H9 (cell line): ENCODE measurements at regions not wholly inside any gene's neighbourhood (a gene's known extent, or its start where the extent isn't known, plus 50 kb on each side); places are given as distances from the start of the nearest gene placed in this dataset.

Experiments used
- DNase-seq: peaks from one replicate; pipeline ENCODE4 v3.0.0-alpha.2; 2017
- H2AFZ ChIP-seq: one replicate; pipeline ENCODE4 v1.6.1; 2013; ENCODE audit warnings: mild to moderate bottlenecking, low read length, control low read depth, moderate library complexity
- H2AK5ac ChIP-seq: 2 replicates; pipeline ENCODE4 v1.6.1; 2013; ENCODE audit warnings: low read length, control low read depth, mixed read lengths; ENCODE audit not compliant: insufficient read length
- H2BK120ac ChIP-seq: one replicate; pipeline ENCODE4 v1.6.1; 2013; ENCODE audit warnings: low read depth, mild to moderate bottlenecking, low read length, control low read depth, inconsistent platforms; ENCODE audit not compliant: poor library complexity, severe bottlenecking
- H2BK12ac ChIP-seq: 2 replicates; pipeline ENCODE4 v1.6.1; 2013; ENCODE audit warnings: low read length, control low read depth, mixed read lengths, low read depth; ENCODE audit not compliant: insufficient read length
- H2BK15ac ChIP-seq: 2 replicates; pipeline ENCODE4 v1.6.1; 2013; ENCODE audit warnings: low read depth, low read length, control low read depth
- H2BK20ac ChIP-seq: one replicate; pipeline ENCODE4 v1.6.1; 2013; ENCODE audit warnings: low read depth, mild to moderate bottlenecking, low read length, control low read depth, inconsistent platforms; ENCODE audit not compliant: poor library complexity, severe bottlenecking
- H2BK5ac ChIP-seq: 2 replicates; pipeline ENCODE4 v1.6.1; 2013; ENCODE audit warnings: low read length, control low read depth, mixed read lengths; ENCODE audit not compliant: insufficient read length
- H3K14ac ChIP-seq: 2 replicates; pipeline ENCODE4 v1.6.1; 2013; ENCODE audit warnings: low read length, control low read depth; ENCODE audit not compliant: insufficient read depth
- H3K18ac ChIP-seq: 2 replicates; pipeline ENCODE4 v1.6.1; 2013; ENCODE audit warnings: low read depth, mild to moderate bottlenecking, mixed read lengths, low read length, control low read depth; ENCODE audit not compliant: insufficient read length
- H3K23ac ChIP-seq: 2 replicates; pipeline ENCODE4 v1.6.1; 2013; ENCODE audit warnings: low read length, control low read depth, mixed read lengths, low read depth; ENCODE audit not compliant: insufficient read length
- H3K23me2 ChIP-seq: 2 replicates; pipeline ENCODE4 v1.6.1; 2013; ENCODE audit warnings: low read depth, mild to moderate bottlenecking, mixed read lengths, low read length, control low read depth; ENCODE audit not compliant: insufficient read length, poor library complexity, severe bottlenecking
- H3K27ac ChIP-seq: 2 replicates; pipeline ENCODE4 v1.5.1; 2013; ENCODE audit warnings: low read length, control low read depth, mixed read lengths, low read depth; ENCODE audit not compliant: insufficient read length
- H3K27me3 ChIP-seq: 2 replicates; pipeline ENCODE4 v1.6.1; 2013; ENCODE audit warnings: low read length, control low read depth, inconsistent platforms; ENCODE audit not compliant: insufficient read depth
- H3K4ac ChIP-seq: 2 replicates; pipeline ENCODE4 v1.6.1; 2013; ENCODE audit warnings: low read depth, mild to moderate bottlenecking, control low read depth, inconsistent platforms, low read length, moderate library complexity
- H3K4me1 ChIP-seq: 2 replicates; pipeline ENCODE4 v1.6.1; 2013; ENCODE audit warnings: low read length, control low read depth, inconsistent platforms; ENCODE audit not compliant: insufficient read depth
- H3K4me2 ChIP-seq: 2 replicates; pipeline ENCODE4 v1.6.1; 2013; ENCODE audit warnings: low read length, control low read depth, mixed read lengths; ENCODE audit not compliant: insufficient read length, insufficient read depth
- H3K56ac ChIP-seq: 2 replicates; pipeline ENCODE4 v1.6.1; 2013; ENCODE audit warnings: low read depth, mild to moderate bottlenecking, mixed read lengths, low read length, control low read depth; ENCODE audit not compliant: insufficient read length
- H3K79me1 ChIP-seq: 2 replicates; pipeline ENCODE4 v1.6.1; 2013; ENCODE audit warnings: low read depth, mild to moderate bottlenecking, moderate library complexity, low read length, control low read depth, inconsistent platforms; ENCODE audit not compliant: insufficient read depth, poor library complexity, severe bottlenecking
- H3K79me2 ChIP-seq: 2 replicates; pipeline ENCODE4 v1.6.1; 2013; ENCODE audit warnings: low read length, control low read depth, inconsistent platforms; ENCODE audit not compliant: insufficient read depth
- H3K9ac ChIP-seq: 2 replicates; pipeline ENCODE4 v1.6.1; 2013; ENCODE audit warnings: low read length, control low read depth, mixed read lengths; ENCODE audit not compliant: insufficient read length; ENCODE audit errors: extremely low read depth
- H3K9me3 ChIP-seq: one replicate; pipeline ENCODE4 v1.6.1; 2013; ENCODE audit warnings: low read depth, low read length, inconsistent platforms; ENCODE audit not compliant: control insufficient read depth
- H3T11ph ChIP-seq: one replicate; pipeline ENCODE4 v1.6.1; 2013; ENCODE audit warnings: mild to moderate bottlenecking, low read length, control low read depth, inconsistent platforms
- H4K20me1 ChIP-seq: one replicate; pipeline ENCODE4 v1.6.1; 2013; ENCODE audit not compliant: control insufficient read depth, insufficient read length, insufficient read depth
- H4K5ac ChIP-seq: 2 replicates; pipeline ENCODE4 v1.6.1; 2013; ENCODE audit warnings: low read depth, mild to moderate bottlenecking, mixed read lengths, low read length, control low read depth; ENCODE audit not compliant: insufficient read length
- H4K8ac ChIP-seq: replicated peaks from 2 replicates; pipeline ENCODE4 v1.6.1; 2013; ENCODE audit warnings: low read length, control low read depth, mixed read lengths, low read depth; ENCODE audit not compliant: insufficient read length
- H4K91ac ChIP-seq: 2 replicates; pipeline ENCODE4 v1.6.1; 2013; ENCODE audit warnings: low read depth, mild to moderate bottlenecking, moderate library complexity, mixed read lengths, low read length, control low read depth; ENCODE audit not compliant: insufficient read length
- H3K27ac Mint-ChIP-seq, 3 experiments: 2 replicates in 2 of 3; 3 replicates in 1 of 3; pipeline ENCODE4 v1.8.0; 2020 to 2021; ENCODE audit warnings: mixed read lengths in 3 of 3, mild to moderate bottlenecking in 1 of 3, moderate library complexity in 1 of 3
- H3K27me3 Mint-ChIP-seq: 2 replicates; pipeline ENCODE4 v1.8.0; 2021; ENCODE audit warnings: low read depth, mild to moderate bottlenecking, moderate library complexity, mixed read lengths
- H3K36me3 Mint-ChIP-seq, 3 experiments: 2 replicates in 2 of 3; 3 replicates in 1 of 3; pipeline ENCODE4 v1.8.0; 2020 to 2021; ENCODE audit warnings: low read depth in 3 of 3, mixed read lengths in 3 of 3; ENCODE audit not compliant: insufficient read depth in 1 of 3
- H3K4me1 Mint-ChIP-seq, 2 experiments: 2 replicates each; pipeline ENCODE4 v1.8.0; 2020; ENCODE audit warnings: mixed read lengths in 2 of 2
- H3K4me3 Mint-ChIP-seq, 2 experiments: 2 replicates in 1 of 2; 3 replicates in 1 of 2; pipeline ENCODE4 v1.8.0; 2020 to 2021; ENCODE audit warnings: mild to moderate bottlenecking in 2 of 2, mixed read lengths in 2 of 2, moderate library complexity in 1 of 2
- H3K9me3 Mint-ChIP-seq, 2 experiments: 2 replicates in 1 of 2; 3 replicates in 1 of 2; pipeline ENCODE4 v1.8.0; 2020; ENCODE audit warnings: mild to moderate bottlenecking in 2 of 2, mixed read lengths in 2 of 2, moderate library complexity in 1 of 2
- CTCF ChIP-seq: fragments of 200-600 bp; sonication (generic); conservative IDR thresholded peaks from 3 replicates; pipeline ENCODE4 v1.8.0; 2021; ENCODE audit warnings: antibody characterized with exemption, mild to moderate bottlenecking
- WGBS: extraction: QIAGEN DNeasy Blood & Tissue Kit; methylation state at CpG from one replicate; pipeline ENCODE4 v1.1.7; 2013; ENCODE audit warnings: missing lambda C conversion rate, low lambda C conversion rate, mixed read lengths; ENCODE audit not compliant: insufficient read length; ENCODE audit errors: extremely low coverage; 5-methylcytosine and 5-hydroxymethylcytosine counted together

- H3K27ac ChIP-seq = no peak overlapping the region
- H4K91ac ChIP-seq = no peak overlapping the region
- no peak overlapping the region for H2BK20ac ChIP-seq
- no peak overlapping the region for H2BK12ac ChIP-seq
- TF ChIP-seq CTCF = no peak
- H3K79me1 ChIP-seq = no peaks in the 10 kb centered on the region
- no peak overlapping the region for H4K8ac ChIP-seq
- no peak overlapping the region for H3K4ac ChIP-seq
- Mint-ChIP-seq H3K9me3 (peaks cover 0 to 8% of the 10 kb centered on the region in 2 experiments; a peak in 3 of 5 replicates), H3K4me3 (no peak overlapping the region), H3K4me1 (peaks cover 2 to 5% of the 10 kb centered on the region in 2 experiments; a peak in 2 of 4 replicates), H3K36me3 (no peaks in the 10 kb centered on the region), H3K27ac (peak overlapping the region in 1 of 3 experiments; percentile 81; a peak in 1 of 7 replicates), H3K27me3 (peaks cover 3% of the 10 kb centered on the region; the same call in 1 of the 2 replicates)
- H4K5ac ChIP-seq = no peak overlapping the region
- no peak for DNase-seq
- no peak overlapping the region for H3K23ac ChIP-seq
- no peaks in the 10 kb centered on the region for H3K23me2 ChIP-seq
- H3T11ph ChIP-seq = no peak overlapping the region
- no peaks in the 10 kb centered on the region for H3K27me3 ChIP-seq
- no peak overlapping the region for H2BK120ac ChIP-seq
- no peak overlapping the region for H2AFZ ChIP-seq
- H3K4me1 ChIP-seq = no peaks in the 10 kb centered on the region
- H3K9me3 ChIP-seq = peaks cover 4% of the 10 kb centered on the region
- H3K18ac ChIP-seq = no peak overlapping the region
- H3K9ac ChIP-seq = no peak overlapping the region
- H3K14ac ChIP-seq = no peak overlapping the region
- no peak overlapping the region for H2BK15ac ChIP-seq
- no peak overlapping the region for H3K56ac ChIP-seq
- H3K4me2 ChIP-seq = no peak overlapping the region
- WGBS = no CpG with 5 or more reads among the region's 6 CpGs
- H3K79me2 ChIP-seq = no peaks in the 10 kb centered on the region
- H4K20me1 ChIP-seq = no peaks in the 10 kb centered on the region
- H2BK5ac ChIP-seq = no peak overlapping the region
- no peak overlapping the region for H2AK5ac ChIP-seq
These were observed 66.0 kb upstream of the SMIM15 start for GRCh38 chr5:61228229-61228628.
